GM19351 (cell line): ENCODE measurements at regions not wholly inside any gene's neighbourhood (a gene's known extent, or its start where the extent isn't known, plus 50 kb on each side); places are given as distances from the start of the nearest gene placed in this dataset.

Source experiments
- ATAC-seq: cut with Tn5 transposase; IDR thresholded peaks from one replicate; pipeline ENCODE4 v1.9.1; 2021; ENCODE audit warnings: mild to moderate bottlenecking, moderate library complexity; ENCODE audit not compliant: unreplicated experiment

GRCh38 chr13:59176775-59177174, 987.0 kb downstream of the DIAPH3 start:
- ATAC-seq = no peak

- ATAC-seq = no peak
Observed at GRCh38 chr13:59178344-59178743, 985.4 kb downstream of the DIAPH3 start.

GRCh38 chr13:59182241-59182640, 981.5 kb downstream of the DIAPH3 start:
- ATAC-seq = no peak

- ATAC-seq = no peak
Observed at GRCh38 chr13:59197397-59197796, 966.3 kb downstream of the DIAPH3 start.

DNA sequence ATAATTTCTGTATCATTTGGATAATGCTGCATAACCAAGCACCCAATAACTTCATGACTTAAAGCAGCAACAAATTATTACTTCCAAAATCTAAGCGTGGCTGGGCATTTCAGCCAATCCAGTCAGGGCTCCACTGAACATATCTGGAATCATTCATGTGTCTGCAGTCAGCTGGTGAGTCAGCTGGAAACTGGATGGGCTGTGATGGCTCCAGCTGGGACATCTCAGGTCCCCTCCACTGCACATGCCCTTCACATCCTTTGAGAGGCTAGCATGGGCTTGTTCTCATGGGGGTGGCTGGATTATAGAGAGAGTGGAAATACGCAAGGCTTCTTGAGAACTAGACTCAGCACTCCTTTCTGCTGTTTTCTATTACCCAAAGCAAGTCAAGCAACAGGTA, 961.9 kb downstream of the DIAPH3 start:
- ATAC-seq = no peak

GRCh38 chr13:59203855-59204254, 959.9 kb downstream of the DIAPH3 start:
- no peak for ATAC-seq

GRCh38 chr13:59205501-59205900, 958.2 kb downstream of the DIAPH3 start:
- ATAC-seq = no peak

DNA sequence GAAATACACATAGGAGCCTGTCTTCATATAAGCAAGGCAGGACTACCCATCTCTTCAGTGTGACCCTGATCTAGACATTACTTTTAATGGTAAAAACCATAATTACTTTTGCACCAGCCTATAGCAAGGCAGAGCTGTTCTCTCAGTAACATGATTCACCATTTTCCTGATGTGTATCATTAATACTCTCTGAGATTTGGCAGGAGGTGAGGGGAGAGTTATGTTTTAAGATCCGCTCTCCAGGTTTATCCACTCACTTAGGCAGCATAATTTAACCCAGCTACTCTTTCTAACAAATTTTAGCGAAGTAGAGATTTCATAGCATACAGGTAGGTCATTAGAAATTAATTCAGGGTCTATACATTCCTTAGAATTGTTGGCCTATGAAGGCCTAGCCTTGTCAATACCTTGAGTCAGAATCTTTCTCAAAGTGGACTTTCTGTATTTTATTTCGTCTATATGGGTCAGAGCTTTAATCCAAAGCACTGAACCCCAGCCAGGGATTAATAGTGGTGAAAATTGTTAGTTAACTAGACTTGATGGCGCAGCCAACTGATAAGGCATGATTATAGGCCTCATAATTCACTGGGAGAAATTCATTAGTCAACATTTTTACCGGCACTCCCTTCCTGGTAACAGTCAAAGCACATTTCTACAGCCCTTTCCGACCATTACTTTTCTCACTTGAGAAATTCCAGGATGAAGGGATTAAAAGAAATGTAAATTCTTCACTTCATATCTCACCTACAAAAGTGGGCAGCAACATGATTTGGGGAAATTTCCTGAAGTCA, 955.1 kb downstream of the DIAPH3 start:
- ATAC-seq = no peak

DNA sequence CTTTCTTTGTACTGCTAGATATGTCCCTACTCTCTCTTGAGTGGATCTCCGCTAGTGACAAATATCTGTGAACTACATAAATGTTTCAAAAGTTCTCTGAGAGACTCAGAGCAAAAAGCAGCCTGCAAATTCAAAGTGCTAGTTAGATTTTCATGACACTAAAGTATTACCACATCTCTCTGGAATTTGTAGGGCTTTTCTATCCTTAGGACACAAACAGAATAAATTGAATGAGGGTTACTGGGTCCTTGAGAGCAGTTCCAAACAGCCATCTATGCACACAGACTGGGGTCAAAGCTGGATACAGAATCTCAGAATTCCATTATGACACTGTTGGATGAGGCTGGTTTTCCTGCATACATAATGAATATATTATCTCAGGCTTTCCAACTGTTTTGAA, 953.2 kb downstream of the DIAPH3 start:
- ATAC-seq = no peak

DNA sequence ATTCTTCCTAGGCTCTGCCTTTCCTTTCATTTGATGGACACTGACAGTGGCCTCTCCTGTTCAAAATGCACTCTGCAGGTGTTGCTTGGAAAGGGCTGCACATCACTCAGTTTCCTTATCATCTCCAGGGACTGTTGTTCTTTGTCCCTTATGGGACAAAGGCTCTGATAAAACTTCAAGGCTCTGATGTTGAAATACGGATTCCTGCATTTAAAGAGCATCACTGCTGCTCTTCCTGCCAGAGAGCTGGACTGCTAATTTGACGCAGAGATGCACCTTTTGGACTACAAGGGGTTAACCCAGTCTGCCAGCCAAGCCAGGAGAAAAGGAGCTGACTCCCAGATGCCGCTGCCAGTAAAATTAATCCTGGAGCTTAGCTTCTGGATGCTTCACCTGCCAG, 952.1 kb downstream of the DIAPH3 start:
- no peak for ATAC-seq

- no peak for ATAC-seq
Observed at GRCh38 chr13:59229401-59229800, 934.3 kb downstream of the DIAPH3 start.

GRCh38 chr13:59229861-59230260, 933.9 kb downstream of the DIAPH3 start:
- ATAC-seq = no peak

GRCh38 chr13:59230484-59231264, 933.1 kb downstream of the DIAPH3 start:
- no peak for ATAC-seq

GRCh38 chr13:59236309-59236919, 927.3 kb downstream of the DIAPH3 start:
- no peak for ATAC-seq

DNA sequence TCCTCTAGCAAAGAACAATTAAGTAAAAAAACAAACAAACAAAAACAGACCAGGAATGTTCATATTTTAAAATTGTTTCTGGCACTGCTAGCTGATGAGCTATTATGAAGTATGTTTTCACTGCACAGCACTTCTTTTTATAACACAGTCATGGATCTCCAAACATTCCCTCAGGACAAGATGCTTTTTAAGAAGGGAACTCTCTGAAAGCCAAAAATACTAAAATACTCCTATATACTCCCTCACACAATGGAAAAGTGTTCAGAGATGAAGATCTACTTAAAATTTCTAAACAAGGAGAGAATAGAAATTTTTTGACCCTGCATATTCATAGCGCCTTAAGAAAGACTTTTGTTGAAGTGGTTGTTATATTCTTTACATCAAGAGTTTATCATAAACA, 926.8 kb downstream of the DIAPH3 start:
- no peak for ATAC-seq

- ATAC-seq = no peak
Observed at GRCh38 chr13:59247171-59247570, 916.6 kb downstream of the DIAPH3 start.

DNA sequence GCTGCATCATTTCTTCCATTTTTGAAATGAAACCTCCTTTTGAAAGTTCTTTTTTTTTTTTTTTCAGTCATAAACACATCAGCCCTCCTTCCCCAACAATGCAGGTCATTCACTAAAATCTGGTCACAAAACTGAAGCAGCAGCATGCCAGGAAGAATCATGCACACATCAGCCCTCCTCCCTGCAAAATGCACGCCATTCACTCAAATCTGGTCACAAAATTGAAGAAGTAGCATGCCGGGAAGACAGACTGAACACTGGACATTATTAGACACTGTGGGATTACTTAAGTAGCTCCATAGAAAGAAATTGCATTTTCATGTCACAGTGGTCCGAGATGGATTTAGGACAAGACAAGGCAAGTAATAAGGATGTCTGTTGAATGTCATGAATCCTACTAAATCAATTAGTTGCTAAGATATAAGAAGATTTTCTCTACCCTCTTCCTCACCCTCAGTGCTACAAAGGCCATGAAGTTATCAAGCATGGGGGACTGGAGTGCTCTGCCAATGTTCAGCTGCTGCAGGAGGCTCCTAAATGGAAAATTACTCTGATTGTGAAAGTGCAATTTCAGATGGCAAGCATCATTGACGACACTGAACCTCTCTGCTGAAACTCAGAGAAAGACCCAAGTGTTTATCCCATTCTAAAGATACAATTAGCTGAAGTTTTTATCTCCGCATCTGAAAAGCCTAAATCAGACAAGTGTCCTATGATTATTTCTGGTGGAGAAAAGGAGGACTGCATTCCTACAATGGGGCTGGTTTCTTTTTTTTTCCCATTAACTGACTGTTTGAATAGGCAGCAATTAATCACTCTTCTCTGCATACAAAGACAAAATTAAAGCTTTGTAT, 913.2 kb downstream of the DIAPH3 start:
- no peak for ATAC-seq

DNA sequence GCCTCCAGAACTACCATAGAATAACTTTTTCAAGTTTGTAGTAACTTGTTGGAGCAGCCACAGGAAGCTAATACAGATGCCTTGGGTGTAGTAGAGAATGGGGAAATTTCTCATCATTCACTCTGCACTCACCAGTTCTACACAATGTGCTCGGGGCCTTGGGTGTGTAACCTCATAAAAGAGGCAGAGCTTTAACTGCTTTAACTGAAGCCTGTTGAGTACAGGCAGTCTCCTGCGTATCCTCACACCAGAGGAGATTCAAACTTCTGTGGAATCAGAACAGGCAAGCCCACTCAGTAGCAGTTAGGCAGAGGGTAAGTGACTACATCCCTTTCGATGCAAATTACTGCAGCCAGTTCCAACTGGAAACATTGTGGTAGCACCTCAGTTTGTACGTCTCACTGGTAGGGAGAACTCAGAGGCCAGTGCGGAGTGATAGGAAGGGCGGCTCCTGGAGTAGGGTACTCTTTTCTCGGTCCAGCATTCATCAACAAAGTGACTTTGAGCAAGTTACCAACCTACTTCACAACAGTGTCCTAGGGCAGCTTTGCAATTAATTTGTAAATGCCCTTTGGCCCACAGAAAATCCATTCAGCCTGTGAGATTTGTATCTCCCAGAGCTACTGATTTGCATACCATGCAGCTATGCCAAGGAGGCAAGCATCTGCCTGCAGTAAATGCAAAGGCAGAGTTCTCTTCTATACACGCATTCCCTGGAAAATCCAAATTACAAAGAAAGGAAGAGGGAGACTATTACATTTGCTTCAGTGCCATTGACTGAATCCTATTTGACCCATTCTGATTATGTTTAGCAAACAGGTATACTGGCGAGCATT, 904.3 kb downstream of the DIAPH3 start:
- no peak for ATAC-seq

GRCh38 chr13:59261928-59262488, 901.7 kb downstream of the DIAPH3 start:
- ATAC-seq = no peak

DNA sequence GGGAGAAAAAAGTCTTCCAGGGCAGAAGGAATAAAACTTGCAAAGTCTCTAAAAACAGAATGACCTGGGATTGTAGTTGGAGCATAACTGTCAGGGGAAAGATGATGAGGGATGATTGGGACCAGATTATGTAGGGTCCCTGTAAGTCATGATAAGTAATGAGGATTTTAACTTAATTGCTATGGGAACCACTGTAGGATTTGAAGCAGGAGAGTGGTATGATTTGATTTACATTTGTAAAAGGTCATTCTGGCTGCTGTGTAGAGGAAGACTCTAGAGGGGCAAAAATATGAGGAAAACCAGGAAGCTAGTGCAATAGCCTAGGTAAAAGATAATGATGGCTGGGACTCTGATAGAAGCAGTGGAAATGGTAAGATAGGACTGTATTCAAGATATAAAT, 900.2 kb downstream of the DIAPH3 start:
- ATAC-seq = no peak
